Kidney capillary endothelial cell (primary cell): ENCODE measurements at regions not wholly inside any gene's neighbourhood (a gene's known extent, or its start where the extent isn't known, plus 50 kb on each side); places are given as distances from the start of the nearest gene placed in this dataset.

Experiments
- DNase-seq: peaks from one replicate; pipeline ENCODE4 v3.0.0-alpha.2; 2018; ENCODE audit warnings: low spot score

- no peak for DNase-seq
These were observed 96.4 kb upstream of the MYCBP2 start for GRCh38 chr13:77423296-77423695.

GRCh38 chr13:77422724-77423123 lies 95.8 kb upstream of the MYCBP2 start:
- no peak for DNase-seq

GRCh38 chr13:77417897-77418296 lies 91.0 kb upstream of the MYCBP2 start:
- no peak for DNase-seq

GRCh38 chr13:77416666-77417212 lies 89.8 kb upstream of the MYCBP2 start:
- no peak for DNase-seq

GRCh38 chr13:77415253-77416071 lies 88.6 kb upstream of the MYCBP2 start:
- no peak for DNase-seq

GRCh38 chr13:77412860-77413259 lies 86.0 kb upstream of the MYCBP2 start:
- no peak for DNase-seq

- DNase-seq = no peak
These were observed 85.3 kb upstream of the MYCBP2 start for GRCh38 chr13:77412116-77412635.

GRCh38 chr13:77409412-77409811 lies 82.5 kb upstream of the MYCBP2 start:
- no peak for DNase-seq

GRCh38 chr13:77406644-77407440 lies 79.9 kb upstream of the MYCBP2 start:
- DNase-seq = no peak

- DNase-seq = no peak
These were observed 72.1 kb upstream of the MYCBP2 start for GRCh38 chr13:77398825-77399620.

GRCh38 chr13:77397636-77398035 lies 70.7 kb upstream of the MYCBP2 start:
- DNase-seq = no peak

GRCh38 chr13:77391475-77391874 lies 64.6 kb upstream of the MYCBP2 start:
- no peak for DNase-seq

- DNase-seq = no peak
These were observed 63.5 kb upstream of the MYCBP2 start for GRCh38 chr13:77390391-77390790.

- no peak for DNase-seq
These were observed 62.7 kb upstream of the MYCBP2 start for GRCh38 chr13:77389625-77390000.

GRCh38 chr13:77388944-77389624 lies 62.2 kb upstream of the MYCBP2 start:
- no peak for DNase-seq

- DNase-seq = no peak
These were observed 60.8 kb upstream of the MYCBP2 start for GRCh38 chr13:77387607-77388200.

GRCh38 chr13:77386880-77387606 lies 60.1 kb upstream of the MYCBP2 start:
- no peak for DNase-seq

- no peak for DNase-seq
These were observed 59.2 kb upstream of the MYCBP2 start for GRCh38 chr13:77386046-77386445.

- no peak for DNase-seq
These were observed 58.1 kb upstream of the MYCBP2 start for GRCh38 chr13:77384999-77385398.

GRCh38 chr13:77383097-77383496 lies 56.2 kb upstream of the MYCBP2 start:
- no peak for DNase-seq
